Smooth muscle cell (in vitro differentiated cells): ENCODE measurements at regions not wholly inside any gene's neighbourhood (a gene's known extent, or its start where the extent isn't known, plus 50 kb on each side); places are given as distances from the start of the nearest gene placed in this dataset.
A peak's percentile ranks its signal among the peaks of the same experiment; 100 is the strongest.

Source experiments
- DNase-seq: peaks from one replicate; lab custom pipeline; 2025; ENCODE audit not compliant: unreplicated experiment; lab: John Stamatoyannopoulos, UW
- H2AFZ ChIP-seq: fragments of 200-600 bp; sonication (generic); 2 replicates; pipeline ENCODE4 v1.6.0; 2016; ENCODE audit warnings: antibody characterized with exemption, low read depth, mild to moderate bottlenecking
- H3F3A ChIP-seq: fragments of 200-600 bp; sonication (generic); 2 replicates; pipeline ENCODE4 v1.6.0; 2017; ENCODE audit warnings: antibody characterized with exemption, low read depth
- H3K27ac ChIP-seq: fragments of 200-600 bp; sonication (generic); 2 replicates; pipeline ENCODE4 v1.5.1; 2016; ENCODE audit warnings: low read depth, mild to moderate bottlenecking
- H3K27me3 ChIP-seq: fragments of 200-600 bp; sonication (generic); 2 replicates; pipeline ENCODE4 v1.6.1; 2016; ENCODE audit warnings: low read depth, mild to moderate bottlenecking
- H3K36me3 ChIP-seq: fragments of 200-600 bp; sonication (generic); 2 replicates; pipeline ENCODE4 v1.5.1; 2016; ENCODE audit warnings: low read depth
- H3K4me1 ChIP-seq: fragments of 200-600 bp; sonication (generic); 2 replicates; pipeline ENCODE4 v1.5.1; 2016; ENCODE audit warnings: low read depth
- H3K4me2 ChIP-seq: fragments of 200-600 bp; sonication (generic); 2 replicates; pipeline ENCODE4 v1.6.0; 2016; ENCODE audit warnings: mild to moderate bottlenecking
- H3K4me3 ChIP-seq: fragments of 200-600 bp; sonication (generic); 2 replicates; pipeline ENCODE4 v1.5.1; 2016; ENCODE audit warnings: mild to moderate bottlenecking
- H3K79me2 ChIP-seq: fragments of 200-600 bp; sonication (generic); 2 replicates; pipeline ENCODE4 v1.6.0; 2016; ENCODE audit warnings: low read depth, mild to moderate bottlenecking
- H3K9ac ChIP-seq: fragments of 200-600 bp; sonication (generic); 2 replicates; pipeline ENCODE4 v1.6.0; 2016; ENCODE audit warnings: low read depth
- H3K9me3 ChIP-seq: fragments of 200-600 bp; sonication (generic); replicated peaks from 2 replicates; pipeline ENCODE4 v1.5.1; 2016; ENCODE audit warnings: low read depth
- H4K20me1 ChIP-seq: fragments of 200-600 bp; sonication (generic); 2 replicates; pipeline ENCODE4 v1.6.0; 2016; ENCODE audit warnings: low read depth
- CTCF ChIP-seq: fragments of 200-600 bp; sonication (generic); IDR thresholded peaks from 2 replicates; pipeline ENCODE4 v1.5.1; 2017; ENCODE audit warnings: borderline replicate concordance, mild to moderate bottlenecking, antibody characterized with exemption; ENCODE audit not compliant: insufficient read depth, poor library complexity, severe bottlenecking
- WGBS: methylation state at CpG from one replicate; pipeline ENCODE4 v1.1.7; 2016; ENCODE audit warnings: low lambda C conversion rate; 5-methylcytosine and 5-hydroxymethylcytosine counted together

- H3K36me3 ChIP-seq: no peaks in the 10 kb centered on the region
- no peaks in the 10 kb centered on the region for H3K9me3 ChIP-seq
- WGBS: 74% methylated on average over 5 of the region's 5 CpGs
- no peak overlapping the region for H3K27ac ChIP-seq
- DNase-seq: no peak
- H3K4me1 ChIP-seq: no peaks in the 10 kb centered on the region
- TF ChIP-seq CTCF: no peak
- H3F3A ChIP-seq: no peaks in the 10 kb centered on the region
- H4K20me1 ChIP-seq: no peaks in the 10 kb centered on the region
- H3K4me3 ChIP-seq: no peak overlapping the region
- no peak overlapping the region for H2AFZ ChIP-seq
- H3K79me2 ChIP-seq: no peaks in the 10 kb centered on the region
- H3K9ac ChIP-seq: no peak overlapping the region
- no peaks in the 10 kb centered on the region for H3K27me3 ChIP-seq
- H3K4me2 ChIP-seq: peak overlapping the region; percentile 46
Measured at GRCh38 chr21:41048623-41049022, 119.3 kb upstream of the BACE2 start.

- Histone ChIP-seq H3K4me2 (no peak overlapping the region), H3K9me3 (no peaks in the 10 kb centered on the region), H2AFZ (no peak overlapping the region), H3K27ac (no peak overlapping the region), H3K36me3 (no peaks in the 10 kb centered on the region), H3K79me2 (no peaks in the 10 kb centered on the region), H3K27me3 (no peaks in the 10 kb centered on the region), H3F3A (no peaks in the 10 kb centered on the region), H3K9ac (no peak overlapping the region), H4K20me1 (no peaks in the 10 kb centered on the region), H3K4me3 (no peak overlapping the region), H3K4me1 (no peaks in the 10 kb centered on the region)
- DNase-seq: no peak
- no peak for TF ChIP-seq CTCF
- 88% methylated on average over 15 of the region's 15 CpGs for WGBS
Measured at GRCh38 chr21:41052820-41053555, 115.0 kb upstream of the BACE2 start.

- Histone ChIP-seq H3K27ac (no peak overlapping the region), H3K4me1 (no peaks in the 10 kb centered on the region), H3K36me3 (no peaks in the 10 kb centered on the region), H3K79me2 (no peaks in the 10 kb centered on the region), H4K20me1 (no peaks in the 10 kb centered on the region), H3K27me3 (no peaks in the 10 kb centered on the region), H2AFZ (no peak overlapping the region), H3K9me3 (no peaks in the 10 kb centered on the region), H3F3A (no peaks in the 10 kb centered on the region), H3K4me2 (no peak overlapping the region), H3K9ac (no peak overlapping the region), H3K4me3 (no peak overlapping the region)
- WGBS: 91% methylated on average over 6 of the region's 6 CpGs
- no peak for TF ChIP-seq CTCF
- DNase-seq: no peak
Measured at GRCh38 chr21:41054018-41054578, 113.9 kb upstream of the BACE2 start.

GRCh38 chr21:41055266-41055665 lies 112.7 kb upstream of the BACE2 start:
- 81% methylated on average over 8 of the region's 8 CpGs for WGBS
- no peak for TF ChIP-seq CTCF
- H3K4me1 ChIP-seq: no peaks in the 10 kb centered on the region

More at GRCh38 chr21:41055266-41055665, 112.7 kb upstream of the BACE2 start:
- no peaks in the 10 kb centered on the region for H3K9me3 ChIP-seq
- H3F3A ChIP-seq: no peaks in the 10 kb centered on the region
- H3K4me3 ChIP-seq: no peak overlapping the region
- H3K79me2 ChIP-seq: no peaks in the 10 kb centered on the region
- no peaks in the 10 kb centered on the region for H3K36me3 ChIP-seq
- H3K4me2 ChIP-seq: no peak overlapping the region
- H2AFZ ChIP-seq: no peak overlapping the region
- H3K27ac ChIP-seq: no peak overlapping the region
- no peak overlapping the region for H3K9ac ChIP-seq
- H4K20me1 ChIP-seq: no peaks in the 10 kb centered on the region
- no peak for DNase-seq
- H3K27me3 ChIP-seq: no peaks in the 10 kb centered on the region
